ENCODE measurements at regions not wholly inside any gene's neighbourhood (a gene's known extent, or its start where the extent isn't known, plus 50 kb on each side); places are given as distances from the start of the nearest gene placed in this dataset.

DNA sequence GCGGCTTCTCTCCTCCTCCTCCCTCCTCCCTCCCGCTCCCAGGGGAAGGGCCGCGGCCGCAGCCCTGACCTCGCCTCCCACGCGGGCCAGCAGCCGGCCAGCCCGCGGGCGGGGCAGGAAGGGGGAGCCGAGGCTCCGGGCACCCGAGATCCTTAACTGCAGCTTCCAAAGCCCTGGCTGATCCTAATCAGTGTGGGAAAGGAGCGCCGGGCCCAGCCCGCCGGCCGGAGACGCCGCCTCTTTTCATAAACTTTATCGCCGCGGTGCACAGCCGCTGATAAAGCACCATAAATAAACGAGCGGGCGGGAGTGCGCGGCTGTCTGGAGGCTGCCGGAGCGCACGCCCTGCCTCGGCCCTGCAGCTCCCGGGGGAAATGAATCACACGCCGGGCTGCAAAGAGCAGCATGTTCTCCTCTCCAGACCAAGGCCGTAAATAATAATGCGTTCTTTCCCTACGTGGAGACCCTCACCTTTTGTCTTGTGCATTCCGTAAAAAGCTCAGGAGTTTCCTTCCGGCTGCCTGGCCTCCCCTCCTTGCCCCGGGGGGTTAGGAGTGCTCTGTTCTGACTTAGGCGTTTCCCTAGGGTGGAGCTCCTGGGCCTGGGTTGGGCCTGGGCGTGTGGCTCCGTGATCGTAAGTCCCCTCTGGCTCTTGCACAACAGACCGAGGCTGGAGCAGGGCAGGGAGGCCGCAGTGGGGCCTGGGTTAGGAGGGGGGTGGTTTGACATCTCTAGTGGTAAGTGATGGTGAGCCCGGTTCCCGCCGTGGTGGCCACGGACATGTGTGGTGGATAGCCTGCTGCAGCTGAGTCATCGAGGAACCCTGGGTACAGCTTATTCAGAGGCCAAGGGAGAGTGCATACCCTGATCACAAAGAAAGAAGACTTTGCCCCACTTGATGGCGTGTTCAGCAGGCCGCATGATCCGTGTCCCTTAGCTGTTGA lies 132.6 kb upstream of the HES1 start:
- Histone ChIP-seq H3K36me3 (no peaks in the 10 kb centered on the region), H3K27me3 (no peaks in the 10 kb centered on the region), H3K9me3 (no peaks in the 10 kb centered on the region), H3K27ac (replicated peaks in 1 of 4) (peak overlapping the region; percentile 75 to 82 (median 76)), H3K4me1 (peaks cover 23 to 38% (median 32%) of the 10 kb centered on the region in 4 donors), H3K4me3 (peak overlapping the region; percentile 54 to 58 (median 56))
- peak; percentile 97 for DNase-seq (ENCODE audit: extremely low spot score)
- no peak for TF ChIP-seq EP300 (IDR thresholded peaks at IDR 0.05)
- TF ChIP-seq POLR2AphosphoS5 (IDR thresholded peaks at IDR 0.05) = peak; percentile 47 to 65
- WGBS = 10% methylated on average over 54 of the region's 58 CpGs
- intact Hi-C loops (cut with DNase I) = loop anchor here (2.0 to 10.0 kb wide), 4 partner anchors 59 to 311 kb away; no protein-coding TSS in a partner anchor

DNA sequence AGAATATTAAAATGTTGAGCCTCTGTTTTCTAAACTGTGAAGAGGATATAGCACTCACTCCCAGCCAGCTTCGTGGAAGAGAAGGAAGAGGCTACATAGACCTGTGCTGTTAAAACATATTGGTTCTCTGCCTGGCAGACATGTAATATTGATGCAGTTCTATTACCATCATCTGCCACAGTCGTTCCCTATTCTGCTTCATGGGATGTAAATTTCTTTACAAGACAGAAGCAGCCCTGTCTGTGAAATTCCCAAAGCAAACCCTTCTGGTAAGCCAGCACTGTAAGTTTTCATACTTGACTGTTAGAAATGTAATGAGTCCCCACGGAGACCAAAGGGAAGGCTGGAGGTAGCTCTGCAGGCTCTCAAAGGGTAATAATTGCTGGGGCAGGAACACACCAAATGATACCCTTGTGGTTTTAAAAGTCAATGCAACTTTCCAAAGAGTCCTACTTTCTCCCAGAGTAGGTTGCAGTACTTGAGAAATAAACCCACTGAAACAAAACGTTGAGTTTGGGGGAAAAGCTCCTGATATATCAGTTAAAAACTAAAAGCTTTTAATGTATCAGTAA lies 129.9 kb upstream of the HES1 start:
- H3K27me3 ChIP-seq = no peaks in the 10 kb centered on the region
- no peaks in the 10 kb centered on the region for H3K9me3 ChIP-seq
- H3K27ac ChIP-seq (replicated peaks in 1 of 4) = peak overlapping the region in 1 of 4 donors; percentile 34
- TF ChIP-seq POLR2A (IDR thresholded peaks at IDR 0.05; ENCODE audit: low read depth) = no peak
- TF ChIP-seq, protein P1, sequence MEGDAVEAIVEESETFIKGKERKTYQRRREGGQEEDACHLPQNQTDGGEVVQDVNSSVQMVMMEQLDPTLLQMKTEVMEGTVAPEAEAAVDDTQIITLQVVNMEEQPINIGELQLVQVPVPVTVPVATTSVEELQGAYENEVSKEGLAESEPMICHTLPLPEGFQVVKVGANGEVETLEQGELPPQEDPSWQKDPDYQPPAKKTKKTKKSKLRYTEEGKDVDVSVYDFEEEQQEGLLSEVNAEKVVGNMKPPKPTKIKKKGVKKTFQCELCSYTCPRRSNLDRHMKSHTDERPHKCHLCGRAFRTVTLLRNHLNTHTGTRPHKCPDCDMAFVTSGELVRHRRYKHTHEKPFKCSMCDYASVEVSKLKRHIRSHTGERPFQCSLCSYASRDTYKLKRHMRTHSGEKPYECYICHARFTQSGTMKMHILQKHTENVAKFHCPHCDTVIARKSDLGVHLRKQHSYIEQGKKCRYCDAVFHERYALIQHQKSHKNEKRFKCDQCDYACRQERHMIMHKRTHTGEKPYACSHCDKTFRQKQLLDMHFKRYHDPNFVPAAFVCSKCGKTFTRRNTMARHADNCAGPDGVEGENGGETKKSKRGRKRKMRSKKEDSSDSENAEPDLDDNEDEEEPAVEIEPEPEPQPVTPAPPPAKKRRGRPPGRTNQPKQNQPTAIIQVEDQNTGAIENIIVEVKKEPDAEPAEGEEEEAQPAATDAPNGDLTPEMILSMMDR (IDR thresholded peaks at IDR 0.05) = no peak
- no peak for TF ChIP-seq EP300 (IDR thresholded peaks at IDR 0.05)
- TF ChIP-seq POLR2AphosphoS5 (IDR thresholded peaks at IDR 0.05) = no peak
- no peaks in the 10 kb centered on the region for H3K36me3 ChIP-seq
- DNase-seq (ENCODE audit: extremely low spot score) = no peak
- H3K4me1 ChIP-seq = peaks cover 23 to 38% (median 32%) of the 10 kb centered on the region in 4 donors
- intact Hi-C loops (cut with DNase I) = loop anchor here (10.0 kb wide), 1 partner anchor 309 kb away; no protein-coding TSS in a partner anchor
- 84% methylated on average over 4 of the region's 4 CpGs for WGBS
- H3K4me3 ChIP-seq = no peak overlapping the region

DNA sequence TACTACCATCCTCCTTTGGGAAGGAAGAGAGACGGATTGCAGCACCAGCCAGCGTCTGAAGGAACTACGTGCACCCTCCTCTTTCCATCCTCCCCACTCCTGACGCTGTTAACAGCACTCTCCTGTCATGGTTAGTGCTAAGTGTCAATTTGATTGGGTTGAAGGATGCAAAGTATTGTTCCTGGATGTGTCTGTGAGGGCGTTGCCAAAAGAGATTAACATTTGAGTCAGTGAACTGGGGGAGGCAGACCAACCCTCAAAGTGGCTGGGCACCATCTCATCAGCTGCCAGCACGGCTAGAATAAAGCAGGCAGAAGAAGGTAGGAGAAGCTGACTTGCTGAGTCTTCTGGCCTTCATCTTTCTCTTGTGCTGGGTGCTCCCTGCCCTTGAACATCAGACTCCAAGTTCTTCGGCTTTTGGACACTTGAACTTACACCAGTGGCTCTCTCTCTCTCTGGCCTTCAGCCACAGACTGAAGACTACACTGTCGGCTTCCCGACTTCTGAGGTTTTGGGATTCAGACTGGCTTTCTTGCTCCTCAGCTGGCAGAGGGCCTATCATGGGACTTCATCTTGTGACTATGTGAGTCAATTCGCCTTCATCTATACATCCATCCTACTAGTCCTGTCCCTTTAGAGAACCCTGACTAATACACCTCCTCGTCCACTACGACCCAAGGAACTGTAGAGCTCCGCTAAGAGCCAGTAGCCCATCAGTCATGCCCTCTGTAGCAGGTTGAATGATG lies 128.2 kb upstream of the HES1 start:
- no peaks in the 10 kb centered on the region for H3K36me3 ChIP-seq

DNA sequence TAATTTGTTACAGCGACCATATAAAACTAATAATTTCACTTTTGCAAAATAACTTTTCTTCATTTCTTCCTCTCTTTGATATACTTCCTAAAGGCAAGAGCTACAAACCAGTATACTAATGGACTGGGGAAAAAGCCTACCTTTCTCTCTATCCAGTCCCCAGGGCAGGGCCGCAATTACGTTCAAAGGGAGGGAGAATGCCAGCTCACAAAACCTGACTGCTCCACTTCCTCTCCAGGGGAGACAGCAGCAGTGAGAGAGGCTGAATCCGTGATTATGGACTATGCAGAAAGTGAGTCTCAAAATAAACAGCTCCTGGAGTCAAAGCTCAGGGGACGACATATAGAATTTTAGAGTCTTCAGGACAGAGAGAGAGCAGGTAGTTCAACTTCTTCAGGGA lies 126.9 kb upstream of the HES1 start:
- DNase-seq (ENCODE audit: extremely low spot score) = no peak
- TF ChIP-seq, protein P1 (IDR thresholded peaks at IDR 0.05) = no peak
- TF ChIP-seq POLR2A (IDR thresholded peaks at IDR 0.05; ENCODE audit: low read depth) (no peak), POLR2AphosphoS5 (IDR thresholded peaks at IDR 0.05) (no peak), EP300 (IDR thresholded peaks at IDR 0.05) (no peak)
- intact Hi-C loops (cut with DNase I) = loop anchor here (10.0 kb wide), 1 partner anchor 306 kb away; no protein-coding TSS in a partner anchor
- H3K4me1 ChIP-seq = peaks cover 11 to 18% (median 15%) of the 10 kb centered on the region in 4 donors
- H3K4me3 ChIP-seq = no peak overlapping the region
- no peaks in the 10 kb centered on the region for H3K9me3 ChIP-seq
- H3K27ac ChIP-seq (replicated peaks in 1 of 4) = no peak overlapping the region
- WGBS = 93% methylated on average over 5 of the region's 5 CpGs
- no peaks in the 10 kb centered on the region for H3K27me3 ChIP-seq
- no peaks in the 10 kb centered on the region for H3K36me3 ChIP-seq

More for the DNA sequence above, 128.2 kb upstream of the HES1 start:
- intact Hi-C loops (cut with DNase I) = loop anchor here (10.0 kb wide), 1 partner anchor 307 kb away; no protein-coding TSS in a partner anchor
- no peak for TF ChIP-seq POLR2A (IDR thresholded peaks at IDR 0.05; ENCODE audit: low read depth)
- TF ChIP-seq EP300 (IDR thresholded peaks at IDR 0.05) = no peak
- no peak for TF ChIP-seq POLR2AphosphoS5 (IDR thresholded peaks at IDR 0.05)
- TF ChIP-seq, protein P1 (IDR thresholded peaks at IDR 0.05) = no peak
- 91% methylated on average over 13 of the region's 13 CpGs for WGBS
- no peak for DNase-seq (ENCODE audit: extremely low spot score)
- H3K9me3 ChIP-seq = no peaks in the 10 kb centered on the region
- H3K4me3 ChIP-seq = no peak overlapping the region
- H3K27me3 ChIP-seq = no peaks in the 10 kb centered on the region
- H3K27ac ChIP-seq (replicated peaks in 1 of 4) = no peak overlapping the region
- peaks cover 18 to 30% (median 27%) of the 10 kb centered on the region in 4 donors for H3K4me1 ChIP-seq
